ENCODE measurements at regions not wholly inside any gene's neighbourhood (a gene's known extent, or its start where the extent isn't known, plus 50 kb on each side); places are given as distances from the start of the nearest gene placed in this dataset.
A peak's percentile ranks its signal among the peaks of the same experiment; 100 is the strongest.

DNA sequence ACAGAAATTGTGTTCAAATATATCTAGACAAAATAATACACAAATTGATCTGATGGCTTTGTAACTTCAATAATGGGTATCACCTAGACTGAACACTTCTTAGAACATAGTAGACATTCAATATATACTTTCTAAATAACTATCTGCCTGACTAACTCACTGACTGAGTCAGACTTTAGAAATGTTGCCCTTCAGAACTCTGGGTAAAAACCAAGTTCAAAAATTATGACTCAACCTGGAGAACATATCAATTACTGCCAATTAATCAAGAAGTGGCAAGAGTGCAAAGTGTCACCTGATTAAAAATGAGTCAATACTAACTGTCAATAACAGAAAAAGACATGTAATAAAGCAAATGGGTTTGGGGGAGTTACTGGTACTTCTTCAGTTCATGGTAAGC is 144.6 kb upstream of the TMCO5A start:
- TF ChIP-seq TCF12 (IDR thresholded peaks at IDR 0.05) (peak; percentile 68; the same call in 1 of the 2 replicates), NFIC (IDR thresholded peaks at IDR 0.05; ENCODE audit: borderline replicate concordance) (peak; percentile 52; the same call in 1 of the 2 replicates), POLR2AphosphoS5 (IDR thresholded peaks at IDR 0.05; ENCODE audit: low read depth, low read length) (peak; percentile 51; the same call in 1 of the 2 replicates), MXI1 (IDR thresholded peaks at IDR 0.05; ENCODE audit: low read depth, low read length) (no peak), RXRA (IDR thresholded peaks at IDR 0.05; ENCODE audit: borderline replicate concordance, low read depth) (peak; percentile 74; the same call in 1 of the 2 replicates), RAD21 (IDR thresholded peaks at IDR 0.05; ENCODE audit: low read length) (no peak), EZH2phosphoT487 (IDR thresholded peaks at IDR 0.05; ENCODE audit: borderline replicate concordance, low read depth) (no peak)
- TF ChIP-seq, protein P1, sequence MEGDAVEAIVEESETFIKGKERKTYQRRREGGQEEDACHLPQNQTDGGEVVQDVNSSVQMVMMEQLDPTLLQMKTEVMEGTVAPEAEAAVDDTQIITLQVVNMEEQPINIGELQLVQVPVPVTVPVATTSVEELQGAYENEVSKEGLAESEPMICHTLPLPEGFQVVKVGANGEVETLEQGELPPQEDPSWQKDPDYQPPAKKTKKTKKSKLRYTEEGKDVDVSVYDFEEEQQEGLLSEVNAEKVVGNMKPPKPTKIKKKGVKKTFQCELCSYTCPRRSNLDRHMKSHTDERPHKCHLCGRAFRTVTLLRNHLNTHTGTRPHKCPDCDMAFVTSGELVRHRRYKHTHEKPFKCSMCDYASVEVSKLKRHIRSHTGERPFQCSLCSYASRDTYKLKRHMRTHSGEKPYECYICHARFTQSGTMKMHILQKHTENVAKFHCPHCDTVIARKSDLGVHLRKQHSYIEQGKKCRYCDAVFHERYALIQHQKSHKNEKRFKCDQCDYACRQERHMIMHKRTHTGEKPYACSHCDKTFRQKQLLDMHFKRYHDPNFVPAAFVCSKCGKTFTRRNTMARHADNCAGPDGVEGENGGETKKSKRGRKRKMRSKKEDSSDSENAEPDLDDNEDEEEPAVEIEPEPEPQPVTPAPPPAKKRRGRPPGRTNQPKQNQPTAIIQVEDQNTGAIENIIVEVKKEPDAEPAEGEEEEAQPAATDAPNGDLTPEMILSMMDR (IDR thresholded peaks at IDR 0.05) = no peak
- TF ChIP-seq, protein P2, sequence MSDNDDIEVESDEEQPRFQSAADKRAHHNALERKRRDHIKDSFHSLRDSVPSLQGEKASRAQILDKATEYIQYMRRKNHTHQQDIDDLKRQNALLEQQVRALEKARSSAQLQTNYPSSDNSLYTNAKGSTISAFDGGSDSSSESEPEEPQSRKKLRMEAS (IDR thresholded peaks at IDR 0.05; ENCODE audit: low read depth) = no peak

Data from SK-N-SH (cell line).